ENCODE measurements at regions not wholly inside any gene's neighbourhood (a gene's known extent, or its start where the extent isn't known, plus 50 kb on each side); places are given as distances from the start of the nearest gene placed in this dataset.

GRCh38 chr4:185071236-185071811 lies 53.0 kb downstream of the HELT start:
- DNase-seq (ENCODE audit: low spot score), result no peak

DNA sequence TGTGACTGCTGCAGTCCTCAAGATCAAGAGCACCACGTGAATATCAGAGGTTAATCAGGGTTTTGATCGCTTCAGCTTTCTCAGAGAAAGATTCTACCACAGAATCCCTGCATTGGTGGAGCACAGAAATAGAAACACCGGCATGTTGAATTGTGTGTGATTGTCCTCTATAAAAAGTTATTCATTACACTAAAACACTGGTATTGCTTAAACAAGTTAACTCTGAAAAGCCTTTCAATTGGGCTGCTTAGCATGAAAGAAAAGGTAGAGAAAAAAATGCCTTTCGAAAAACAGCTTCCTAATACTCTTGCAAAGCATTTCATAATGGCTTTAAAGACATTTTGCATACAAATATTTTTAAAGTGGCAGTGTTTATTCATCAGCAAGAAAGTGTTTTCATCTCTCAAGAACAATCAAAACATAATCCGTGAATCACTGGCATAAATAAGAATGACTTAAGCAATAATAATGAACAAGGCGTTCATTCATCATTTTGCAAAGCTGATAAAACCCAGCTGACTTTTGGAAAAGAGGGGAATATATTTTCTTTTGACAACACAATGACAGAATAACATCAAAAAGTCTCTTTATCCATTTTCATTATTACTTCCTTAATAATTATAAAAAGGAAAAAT lies 61.1 kb downstream of the HELT start:
- DNase-seq (ENCODE audit: low spot score), result no peak

- no peak for DNase-seq (ENCODE audit: low spot score)
Observed at GRCh38 chr4:185080545-185080944, 62.3 kb downstream of the HELT start.

- DNase-seq (ENCODE audit: low spot score), result no peak
Observed at GRCh38 chr4:185082561-185082960, 60.5 kb upstream of the SLC25A4 start.

- DNase-seq (ENCODE audit: low spot score), result peak; percentile 8
Observed at GRCh38 chr4:185086053-185086452, 57.0 kb upstream of the SLC25A4 start.

DNA sequence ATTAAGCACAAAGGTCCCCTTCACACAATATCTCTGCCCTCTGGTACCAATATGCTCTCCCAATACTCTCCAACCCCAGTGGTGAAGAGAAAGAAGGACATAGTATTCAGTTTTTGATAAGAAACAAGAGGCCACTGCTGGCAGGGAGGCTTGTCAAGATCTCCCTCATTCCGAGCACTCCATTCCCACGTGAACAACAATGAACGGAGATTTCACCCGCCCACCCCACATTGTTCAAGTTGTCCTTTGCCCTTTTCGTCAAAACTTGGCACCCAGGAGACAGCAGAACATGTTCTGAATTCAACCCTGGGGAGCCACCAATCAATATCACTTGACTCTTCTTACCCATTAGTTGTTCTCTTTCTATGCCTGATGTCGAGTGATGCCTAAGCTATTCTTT lies 54.2 kb upstream of the SLC25A4 start:
- no peak for DNase-seq (ENCODE audit: low spot score)

DNA sequence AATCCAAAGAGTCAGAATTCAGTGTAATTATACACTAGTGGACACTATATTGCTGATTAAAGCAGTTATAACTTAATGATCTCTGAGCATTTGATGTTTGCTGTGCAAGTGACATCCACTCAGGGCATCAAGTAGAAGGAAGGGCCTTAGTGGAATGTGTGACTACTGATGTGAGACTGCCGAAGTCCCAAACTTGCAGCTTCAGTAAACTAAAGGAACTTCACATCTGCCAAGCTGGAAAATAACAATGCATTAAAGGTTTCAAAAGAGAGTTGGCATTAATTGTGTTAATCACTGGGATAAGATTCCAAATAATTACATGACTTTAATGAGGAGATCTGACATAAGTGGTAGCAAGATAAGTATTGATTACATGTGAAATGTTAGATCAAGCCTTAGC lies 52.5 kb upstream of the SLC25A4 start:
- no peak for DNase-seq (ENCODE audit: low spot score)

DNA sequence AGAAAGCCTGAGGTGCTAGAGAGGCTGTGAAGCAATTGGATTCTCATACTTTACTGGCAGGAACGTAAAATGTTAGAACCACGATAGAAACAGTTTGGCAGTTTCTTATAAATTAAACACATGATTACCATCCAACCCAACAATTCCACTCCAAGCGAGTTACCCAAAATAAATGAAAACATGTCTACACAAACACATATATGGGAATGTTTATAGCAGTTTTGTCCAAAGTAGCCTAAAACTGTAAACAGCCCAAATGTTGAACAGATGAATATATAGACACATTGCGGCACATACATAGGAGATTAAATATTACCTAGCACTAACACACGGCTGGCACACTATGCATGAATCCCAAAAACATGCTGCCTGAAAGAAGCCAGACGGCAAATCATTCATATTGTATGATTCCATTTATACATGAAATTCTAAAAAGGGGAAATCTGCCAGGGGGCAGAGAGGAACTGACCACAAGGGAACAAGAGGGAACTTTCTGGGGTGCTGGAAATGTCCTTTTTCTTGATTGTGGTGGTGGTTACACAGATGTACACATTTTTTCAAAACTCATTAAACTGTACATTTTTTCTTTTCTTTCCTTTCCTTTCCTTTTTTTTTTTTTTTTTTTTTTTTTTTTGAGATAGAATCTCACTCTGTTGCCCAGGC lies 50.4 kb upstream of the SLC25A4 start:
- DNase-seq (ENCODE audit: low spot score), result no peak
